ENCODE measurements at regions not wholly inside any gene's neighbourhood (a gene's known extent, or its start where the extent isn't known, plus 50 kb on each side); places are given as distances from the start of the nearest gene placed in this dataset.

DNA sequence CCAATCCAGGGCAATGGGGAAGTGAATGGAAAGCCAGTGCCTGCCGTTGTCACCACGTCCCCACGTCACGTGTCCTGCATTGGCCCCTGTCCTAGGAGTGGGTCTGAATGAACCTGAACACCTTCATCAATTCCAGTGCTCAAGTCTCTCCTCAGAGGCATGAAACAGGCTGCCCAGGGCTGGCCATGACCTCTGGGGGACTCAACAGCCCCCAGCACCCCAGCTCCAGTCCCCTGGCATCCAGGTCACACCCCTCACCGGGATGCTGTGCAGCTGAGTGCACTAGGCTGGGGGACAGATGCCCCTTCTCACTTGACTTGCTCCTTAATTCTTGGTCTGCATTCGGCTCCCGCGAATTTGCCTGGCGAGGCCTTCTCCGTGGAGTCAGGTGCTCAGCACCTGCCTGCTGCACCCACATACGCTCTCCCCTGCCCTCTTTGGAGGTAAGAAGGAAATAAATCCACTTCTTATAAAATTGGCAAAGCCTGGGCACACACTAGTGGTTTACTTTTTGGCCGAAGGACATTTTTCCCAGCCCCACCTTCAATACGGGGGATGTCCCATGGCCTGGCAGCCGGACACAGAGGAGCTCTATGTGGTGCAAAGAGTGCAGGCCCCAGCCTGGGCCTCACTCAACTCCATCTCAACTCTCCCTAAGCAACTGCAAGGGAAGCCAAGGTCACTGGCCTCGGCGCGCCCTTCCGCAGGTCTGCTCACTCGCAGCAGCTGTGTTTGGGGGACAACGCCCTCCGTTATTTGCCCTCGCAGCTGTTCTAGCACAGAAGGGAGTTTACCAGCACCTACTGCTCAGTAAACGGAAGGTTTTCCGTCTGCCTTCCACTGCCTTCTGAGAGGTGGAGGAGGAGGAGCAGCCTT, 77.6 kb upstream of the SHH start:
- in situ Hi-C loops (cut with HindIII; ENCODE audit: low sequenced_read_pairs), result no loop called here
- TF ChIP-seq, protein P1, sequence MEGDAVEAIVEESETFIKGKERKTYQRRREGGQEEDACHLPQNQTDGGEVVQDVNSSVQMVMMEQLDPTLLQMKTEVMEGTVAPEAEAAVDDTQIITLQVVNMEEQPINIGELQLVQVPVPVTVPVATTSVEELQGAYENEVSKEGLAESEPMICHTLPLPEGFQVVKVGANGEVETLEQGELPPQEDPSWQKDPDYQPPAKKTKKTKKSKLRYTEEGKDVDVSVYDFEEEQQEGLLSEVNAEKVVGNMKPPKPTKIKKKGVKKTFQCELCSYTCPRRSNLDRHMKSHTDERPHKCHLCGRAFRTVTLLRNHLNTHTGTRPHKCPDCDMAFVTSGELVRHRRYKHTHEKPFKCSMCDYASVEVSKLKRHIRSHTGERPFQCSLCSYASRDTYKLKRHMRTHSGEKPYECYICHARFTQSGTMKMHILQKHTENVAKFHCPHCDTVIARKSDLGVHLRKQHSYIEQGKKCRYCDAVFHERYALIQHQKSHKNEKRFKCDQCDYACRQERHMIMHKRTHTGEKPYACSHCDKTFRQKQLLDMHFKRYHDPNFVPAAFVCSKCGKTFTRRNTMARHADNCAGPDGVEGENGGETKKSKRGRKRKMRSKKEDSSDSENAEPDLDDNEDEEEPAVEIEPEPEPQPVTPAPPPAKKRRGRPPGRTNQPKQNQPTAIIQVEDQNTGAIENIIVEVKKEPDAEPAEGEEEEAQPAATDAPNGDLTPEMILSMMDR (IDR thresholded peaks at IDR 0.05; ENCODE audit: low read depth, low read length), result no peak
- no peak overlapping the region for H3K4me3 ChIP-seq (ENCODE audit: low read depth, low read length)
- no peak for DNase-seq (ENCODE audit: low read depth, low spot score)

- in situ Hi-C loops (cut with HindIII; ENCODE audit: low sequenced_read_pairs), result no loop called here
- no peak overlapping the region for H3K4me3 ChIP-seq (ENCODE audit: low read depth, low read length)
- DNase-seq (ENCODE audit: low read depth, low spot score), result no peak
- TF ChIP-seq, protein P1 (IDR thresholded peaks at IDR 0.05; ENCODE audit: low read depth, low read length), result no peak
Measured at GRCh38 chr7:155887174-155887525, 74.9 kb upstream of the SHH start.

DNA sequence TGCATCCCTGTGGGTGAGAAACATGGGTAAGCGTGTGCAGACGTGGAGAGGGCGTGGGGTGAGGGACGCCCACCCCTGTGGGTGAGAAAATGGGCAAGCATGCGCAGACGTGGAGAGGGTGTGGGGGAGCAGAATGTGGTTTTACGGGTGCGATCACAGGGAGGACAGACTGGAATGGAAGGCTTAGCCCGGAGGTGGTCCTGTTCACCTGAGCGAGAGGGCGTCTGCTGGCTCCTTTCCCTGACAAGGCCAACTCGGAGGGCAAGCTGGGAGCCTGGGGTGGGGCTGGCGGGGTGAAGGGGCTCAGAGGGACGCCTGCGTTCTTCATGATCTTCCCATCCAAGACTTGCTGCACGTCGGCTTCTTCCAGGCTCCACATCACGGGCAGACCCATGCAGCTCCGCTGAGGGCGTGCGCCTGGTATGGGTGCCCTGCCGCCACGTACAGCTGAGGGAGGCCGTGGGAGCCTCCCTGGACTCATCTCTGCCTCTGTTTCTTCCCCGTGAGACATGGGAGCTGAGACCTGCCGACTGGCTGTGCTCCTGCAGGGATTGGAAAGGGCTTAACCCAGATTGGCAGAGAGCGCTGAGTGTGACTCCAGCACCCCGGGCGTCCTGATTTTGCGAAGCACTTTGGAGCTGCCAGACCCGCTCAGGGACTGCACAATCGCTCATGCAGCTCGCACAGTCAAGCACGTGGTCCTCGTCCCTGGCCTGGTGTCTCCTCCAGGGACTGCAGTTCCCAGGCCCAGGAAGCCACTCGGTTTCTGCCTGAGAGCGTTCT, 74.3 kb upstream of the SHH start:
- DNase-seq (ENCODE audit: low read depth, low spot score), result no peak
- in situ Hi-C loops (cut with HindIII; ENCODE audit: low sequenced_read_pairs), result no loop called here
- H3K4me3 ChIP-seq (ENCODE audit: low read depth, low read length), result no peak overlapping the region
- TF ChIP-seq, protein P1 (IDR thresholded peaks at IDR 0.05; ENCODE audit: low read depth, low read length), result no peak

GRCh38 chr7:155885167-155886155, 73.2 kb upstream of the SHH start:
- TF ChIP-seq, protein P1 (IDR thresholded peaks at IDR 0.05; ENCODE audit: low read depth, low read length), result no peak
- DNase-seq (ENCODE audit: low read depth, low spot score), result peak; percentile 84
- in situ Hi-C loops (cut with HindIII; ENCODE audit: low sequenced_read_pairs), result no loop called here
- H3K4me3 ChIP-seq (ENCODE audit: low read depth, low read length), result no peak overlapping the region

GRCh38 chr7:155884225-155885166, 72.2 kb upstream of the SHH start:
- TF ChIP-seq, protein P1 (IDR thresholded peaks at IDR 0.05; ENCODE audit: low read depth, low read length), result no peak
- in situ Hi-C loops (cut with HindIII; ENCODE audit: low sequenced_read_pairs), result no loop called here
- H3K4me3 ChIP-seq (ENCODE audit: low read depth, low read length), result no peak overlapping the region
- no peak for DNase-seq (ENCODE audit: low read depth, low spot score)
